LNCAP (cell line): ENCODE measurements at regions not wholly inside any gene's neighbourhood (a gene's known extent, or its start where the extent isn't known, plus 50 kb on each side); places are given as distances from the start of the nearest gene placed in this dataset.

Source experiments
- TF ChIP-seq, protein P1 (sequence below): fragments of 450-650 bp; IDR thresholded peaks from 2 replicates; pipeline ENCODE4 v1.5.1; 2017; ENCODE audit warnings: mild to moderate bottlenecking

DNA sequence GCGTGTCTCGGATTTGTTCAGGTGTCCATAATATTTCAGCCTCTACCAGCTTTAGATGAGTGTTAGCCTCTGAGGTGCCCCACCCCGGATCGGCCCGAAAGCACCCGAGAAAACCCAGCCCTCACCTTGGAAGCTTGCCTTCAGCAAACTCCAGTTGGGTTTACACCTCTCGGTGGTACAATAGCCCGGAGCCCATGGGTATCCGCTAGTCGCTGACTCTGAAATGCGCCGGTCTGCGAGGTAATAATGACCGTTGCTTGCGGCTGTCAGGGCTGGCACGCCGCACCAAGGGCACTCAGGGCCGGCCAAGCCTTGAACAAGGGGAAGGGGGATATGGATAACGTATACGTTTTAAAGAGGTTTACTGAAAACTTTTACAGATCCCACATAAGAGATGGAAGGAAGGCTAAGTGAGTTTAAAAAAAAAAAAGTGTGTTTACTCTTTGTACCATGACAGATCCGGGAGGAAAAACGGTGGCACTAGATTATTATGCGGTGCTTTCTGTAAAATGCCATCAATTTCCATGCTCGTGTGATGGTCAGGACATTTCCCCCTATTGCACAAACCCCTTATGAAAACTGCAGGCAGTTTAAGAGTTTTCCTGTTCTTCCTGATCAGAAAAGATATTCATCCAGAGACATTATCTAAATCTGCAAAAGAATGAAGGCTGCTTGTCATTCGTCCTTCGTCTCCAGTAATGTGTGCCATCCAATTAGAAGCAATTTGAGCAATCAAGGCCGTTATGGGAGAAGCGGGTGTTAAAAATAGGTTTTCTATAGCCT is 124.2 kb downstream of the TMEM161B start:
- TF ChIP-seq, protein P1, sequence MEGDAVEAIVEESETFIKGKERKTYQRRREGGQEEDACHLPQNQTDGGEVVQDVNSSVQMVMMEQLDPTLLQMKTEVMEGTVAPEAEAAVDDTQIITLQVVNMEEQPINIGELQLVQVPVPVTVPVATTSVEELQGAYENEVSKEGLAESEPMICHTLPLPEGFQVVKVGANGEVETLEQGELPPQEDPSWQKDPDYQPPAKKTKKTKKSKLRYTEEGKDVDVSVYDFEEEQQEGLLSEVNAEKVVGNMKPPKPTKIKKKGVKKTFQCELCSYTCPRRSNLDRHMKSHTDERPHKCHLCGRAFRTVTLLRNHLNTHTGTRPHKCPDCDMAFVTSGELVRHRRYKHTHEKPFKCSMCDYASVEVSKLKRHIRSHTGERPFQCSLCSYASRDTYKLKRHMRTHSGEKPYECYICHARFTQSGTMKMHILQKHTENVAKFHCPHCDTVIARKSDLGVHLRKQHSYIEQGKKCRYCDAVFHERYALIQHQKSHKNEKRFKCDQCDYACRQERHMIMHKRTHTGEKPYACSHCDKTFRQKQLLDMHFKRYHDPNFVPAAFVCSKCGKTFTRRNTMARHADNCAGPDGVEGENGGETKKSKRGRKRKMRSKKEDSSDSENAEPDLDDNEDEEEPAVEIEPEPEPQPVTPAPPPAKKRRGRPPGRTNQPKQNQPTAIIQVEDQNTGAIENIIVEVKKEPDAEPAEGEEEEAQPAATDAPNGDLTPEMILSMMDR = no peak

DNA sequence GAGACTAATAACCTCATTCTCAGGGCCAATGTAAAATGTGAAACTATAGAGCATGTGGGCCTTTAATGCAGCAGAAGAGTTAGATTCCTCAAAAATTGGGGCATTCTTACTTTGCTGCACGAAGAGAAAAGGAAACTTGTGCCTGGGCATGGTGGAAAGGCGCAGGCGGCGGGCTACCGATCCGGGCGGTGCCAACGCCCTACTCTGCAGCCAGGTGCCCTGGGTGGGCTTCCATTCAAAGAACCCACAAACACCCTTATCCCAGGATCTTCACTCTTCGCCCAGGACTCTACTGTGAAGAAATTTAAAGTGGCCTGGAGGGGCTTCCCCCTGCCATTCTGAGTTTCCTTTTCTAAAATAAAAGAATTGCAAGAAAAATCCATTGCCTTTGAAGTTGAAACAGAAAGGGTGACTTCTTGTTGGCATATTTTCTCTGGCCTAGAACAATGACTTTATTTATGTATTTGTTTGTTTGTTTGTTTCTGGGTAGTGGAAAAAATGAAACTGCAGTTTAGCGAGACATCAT is 124.9 kb downstream of the TMEM161B start:
- TF ChIP-seq, protein P1 = no peak

DNA sequence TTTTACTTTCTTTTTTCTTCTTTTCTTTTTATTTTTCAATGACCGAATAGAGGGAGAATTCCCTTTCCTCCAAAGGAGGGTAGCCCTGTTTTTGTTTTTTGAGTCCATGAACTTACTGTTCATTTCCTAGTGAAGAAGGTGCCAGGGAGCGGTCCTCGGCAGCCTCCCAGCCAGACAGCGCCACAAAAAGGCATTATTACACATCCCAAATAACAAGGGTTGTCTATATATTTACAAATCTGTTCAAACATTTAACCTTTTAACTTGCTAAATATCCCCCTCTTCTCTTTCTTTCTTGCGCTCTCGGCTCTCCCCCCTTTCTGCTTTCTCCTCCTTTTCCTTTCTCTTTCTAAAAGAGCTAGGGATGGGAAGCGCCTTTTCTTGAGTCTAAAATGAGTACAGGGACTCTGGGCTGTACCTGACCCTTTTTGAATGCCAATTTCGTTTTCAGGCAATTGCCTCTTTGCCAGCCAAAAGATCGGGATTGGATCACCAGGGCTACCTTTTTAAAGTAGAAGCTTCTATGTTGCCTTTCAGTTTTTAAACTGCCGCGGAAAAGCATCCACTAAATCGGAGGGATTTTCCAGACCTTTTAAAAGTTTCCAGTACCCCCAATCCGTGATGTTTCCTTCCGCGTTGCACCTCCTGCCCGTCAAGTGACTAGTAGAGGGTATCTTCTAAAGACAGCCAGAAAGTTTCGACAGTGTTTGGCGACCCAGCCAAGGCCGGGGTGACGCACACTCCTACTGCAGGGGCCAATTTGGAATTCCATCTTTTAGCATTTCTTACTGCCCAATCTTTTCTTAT is 125.6 kb downstream of the TMEM161B start:
- TF ChIP-seq, protein P1 = no peak

DNA sequence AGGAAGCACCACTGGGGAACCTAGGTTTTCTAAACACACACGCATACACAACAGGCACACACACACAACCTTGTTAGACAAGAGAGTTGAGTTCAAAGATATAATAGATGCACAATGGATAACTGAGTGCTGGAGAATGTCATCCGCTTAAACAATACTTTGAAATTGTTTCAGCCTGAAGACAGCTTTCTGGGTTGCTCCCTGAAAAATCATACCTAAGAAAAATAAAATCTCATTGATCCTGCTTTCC is 126.1 kb downstream of the TMEM161B start:
- TF ChIP-seq, protein P1 = no peak

DNA sequence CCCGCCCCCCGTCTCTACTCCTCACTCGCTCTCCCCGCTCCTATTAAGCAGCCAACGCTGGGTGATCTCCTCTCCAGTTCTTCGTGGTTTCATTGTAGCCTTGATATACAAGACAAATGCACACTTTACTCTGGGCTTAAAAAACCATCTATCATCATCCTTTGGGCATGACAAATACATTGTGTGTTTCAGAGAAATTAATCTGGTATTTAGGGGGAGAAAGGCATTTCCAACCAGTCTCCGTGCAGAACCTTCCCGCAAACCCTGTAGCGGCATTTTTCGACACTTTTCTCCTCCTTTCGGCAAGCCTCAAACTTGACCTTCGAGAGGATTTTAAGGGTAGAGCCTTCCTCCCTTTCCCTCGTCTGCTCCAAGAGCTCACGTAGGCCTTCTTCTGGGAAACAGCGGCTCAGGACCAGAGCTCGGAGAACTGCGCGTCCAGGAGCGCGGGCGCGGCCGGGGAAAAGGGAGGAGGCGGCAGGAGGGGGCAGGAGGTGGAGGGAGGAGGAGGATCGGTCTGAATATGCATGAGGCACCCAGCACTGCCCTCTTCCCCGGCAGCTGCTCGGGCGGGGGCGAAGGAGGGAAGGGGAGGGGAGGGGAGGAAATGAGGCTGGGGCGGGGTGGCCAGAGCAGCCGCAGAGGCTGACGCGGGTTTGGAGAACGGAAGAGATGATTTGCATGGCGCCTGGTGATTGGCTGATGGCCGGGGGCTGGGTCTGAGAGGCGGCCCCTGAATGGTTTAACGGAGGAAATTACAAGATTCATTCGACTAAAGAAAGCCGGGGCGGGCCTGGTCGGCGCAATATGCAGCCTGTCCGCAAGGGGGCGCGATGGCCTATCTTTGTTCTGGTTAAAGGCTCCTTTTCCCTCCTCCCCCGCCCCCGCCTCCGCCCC is 127.5 kb downstream of the TMEM161B start:
- TF ChIP-seq, protein P1 = peak; percentile 64

DNA sequence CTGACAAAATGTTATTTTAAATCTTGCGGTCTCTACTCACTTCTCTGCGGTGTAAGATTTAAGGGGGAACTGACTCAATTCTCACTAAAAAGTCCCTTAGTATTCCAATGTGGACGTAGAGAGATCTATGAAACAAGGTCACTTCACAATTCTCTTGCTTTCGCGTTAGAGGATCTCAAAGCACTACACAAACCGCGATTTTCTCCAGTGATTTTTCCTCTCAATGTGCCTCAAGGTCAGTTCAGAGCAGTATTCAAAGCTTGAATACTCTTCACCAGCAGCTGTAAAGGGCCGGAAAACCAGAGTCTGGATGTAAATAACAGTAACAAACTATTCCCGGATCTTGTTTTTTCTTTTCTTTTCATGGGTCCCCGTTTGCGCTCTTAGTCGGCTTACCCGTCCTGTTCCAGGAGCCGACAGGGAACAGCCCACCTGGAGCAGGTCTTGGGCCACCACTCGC is 128.2 kb downstream of the TMEM161B start:
- TF ChIP-seq, protein P1 = no peak

DNA sequence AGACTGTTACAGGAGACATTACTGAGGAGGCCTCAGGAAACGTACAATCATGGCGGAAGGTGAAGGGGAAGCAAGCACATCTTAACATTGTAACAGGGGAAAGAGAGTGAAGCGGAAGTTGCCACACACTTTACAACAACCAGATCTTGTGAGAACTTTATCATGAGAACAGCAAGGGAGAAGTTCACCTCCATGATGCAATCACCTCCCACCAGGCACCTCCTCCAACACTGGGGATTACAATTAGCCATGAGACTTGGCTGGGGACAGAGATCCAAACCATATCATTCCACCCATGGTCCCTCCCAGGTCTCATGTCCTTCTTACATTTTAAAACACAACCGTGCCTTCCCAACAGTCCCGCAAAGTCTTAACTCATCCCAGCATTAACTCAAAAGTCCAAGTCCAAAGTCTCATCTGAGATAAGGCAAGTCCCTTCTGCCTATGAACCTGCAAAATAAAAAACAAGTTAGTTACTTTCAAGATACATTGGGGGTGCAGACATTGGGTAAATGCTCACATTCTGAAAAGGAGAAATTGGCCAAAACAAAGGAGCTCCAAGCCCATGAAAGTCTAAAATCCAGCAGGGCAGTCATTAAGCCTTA is 138.3 kb downstream of the TMEM161B start:
- TF ChIP-seq, protein P1 = no peak
